H9 (cell line): ENCODE measurements at regions not wholly inside any gene's neighbourhood (a gene's known extent, or its start where the extent isn't known, plus 50 kb on each side); places are given as distances from the start of the nearest gene placed in this dataset.

ENCODE experiments used
- DNase-seq: peaks from one replicate; pipeline ENCODE4 v3.0.0-alpha.2; 2017
- H2AFZ ChIP-seq: one replicate; pipeline ENCODE4 v1.6.1; 2013; ENCODE audit warnings: mild to moderate bottlenecking, low read length, control low read depth, moderate library complexity
- H2AK5ac ChIP-seq: 2 replicates; pipeline ENCODE4 v1.6.1; 2013; ENCODE audit warnings: low read length, control low read depth, mixed read lengths; ENCODE audit not compliant: insufficient read length
- H2BK120ac ChIP-seq: one replicate; pipeline ENCODE4 v1.6.1; 2013; ENCODE audit warnings: low read depth, mild to moderate bottlenecking, low read length, control low read depth, inconsistent platforms; ENCODE audit not compliant: poor library complexity, severe bottlenecking
- H2BK12ac ChIP-seq: 2 replicates; pipeline ENCODE4 v1.6.1; 2013; ENCODE audit warnings: low read length, control low read depth, mixed read lengths, low read depth; ENCODE audit not compliant: insufficient read length
- H2BK15ac ChIP-seq: 2 replicates; pipeline ENCODE4 v1.6.1; 2013; ENCODE audit warnings: low read depth, low read length, control low read depth
- H2BK20ac ChIP-seq: one replicate; pipeline ENCODE4 v1.6.1; 2013; ENCODE audit warnings: low read depth, mild to moderate bottlenecking, low read length, control low read depth, inconsistent platforms; ENCODE audit not compliant: poor library complexity, severe bottlenecking
- H2BK5ac ChIP-seq: 2 replicates; pipeline ENCODE4 v1.6.1; 2013; ENCODE audit warnings: low read length, control low read depth, mixed read lengths; ENCODE audit not compliant: insufficient read length
- H3K14ac ChIP-seq: 2 replicates; pipeline ENCODE4 v1.6.1; 2013; ENCODE audit warnings: low read length, control low read depth; ENCODE audit not compliant: insufficient read depth
- H3K18ac ChIP-seq: 2 replicates; pipeline ENCODE4 v1.6.1; 2013; ENCODE audit warnings: low read depth, mild to moderate bottlenecking, mixed read lengths, low read length, control low read depth; ENCODE audit not compliant: insufficient read length
- H3K23ac ChIP-seq: 2 replicates; pipeline ENCODE4 v1.6.1; 2013; ENCODE audit warnings: low read length, control low read depth, mixed read lengths, low read depth; ENCODE audit not compliant: insufficient read length
- H3K23me2 ChIP-seq: 2 replicates; pipeline ENCODE4 v1.6.1; 2013; ENCODE audit warnings: low read depth, mild to moderate bottlenecking, mixed read lengths, low read length, control low read depth; ENCODE audit not compliant: insufficient read length, poor library complexity, severe bottlenecking
- H3K27ac ChIP-seq: 2 replicates; pipeline ENCODE4 v1.5.1; 2013; ENCODE audit warnings: low read length, control low read depth, mixed read lengths, low read depth; ENCODE audit not compliant: insufficient read length
- H3K27me3 ChIP-seq: 2 replicates; pipeline ENCODE4 v1.6.1; 2013; ENCODE audit warnings: low read length, control low read depth, inconsistent platforms; ENCODE audit not compliant: insufficient read depth
- H3K4ac ChIP-seq: 2 replicates; pipeline ENCODE4 v1.6.1; 2013; ENCODE audit warnings: low read depth, mild to moderate bottlenecking, control low read depth, inconsistent platforms, low read length, moderate library complexity
- H3K4me1 ChIP-seq: 2 replicates; pipeline ENCODE4 v1.6.1; 2013; ENCODE audit warnings: low read length, control low read depth, inconsistent platforms; ENCODE audit not compliant: insufficient read depth
- H3K4me2 ChIP-seq: 2 replicates; pipeline ENCODE4 v1.6.1; 2013; ENCODE audit warnings: low read length, control low read depth, mixed read lengths; ENCODE audit not compliant: insufficient read length, insufficient read depth
- H3K56ac ChIP-seq: 2 replicates; pipeline ENCODE4 v1.6.1; 2013; ENCODE audit warnings: low read depth, mild to moderate bottlenecking, mixed read lengths, low read length, control low read depth; ENCODE audit not compliant: insufficient read length
- H3K79me1 ChIP-seq: 2 replicates; pipeline ENCODE4 v1.6.1; 2013; ENCODE audit warnings: low read depth, mild to moderate bottlenecking, moderate library complexity, low read length, control low read depth, inconsistent platforms; ENCODE audit not compliant: insufficient read depth, poor library complexity, severe bottlenecking
- H3K79me2 ChIP-seq: 2 replicates; pipeline ENCODE4 v1.6.1; 2013; ENCODE audit warnings: low read length, control low read depth, inconsistent platforms; ENCODE audit not compliant: insufficient read depth
- H3K9ac ChIP-seq: 2 replicates; pipeline ENCODE4 v1.6.1; 2013; ENCODE audit warnings: low read length, control low read depth, mixed read lengths; ENCODE audit not compliant: insufficient read length; ENCODE audit errors: extremely low read depth
- H3K9me3 ChIP-seq: one replicate; pipeline ENCODE4 v1.6.1; 2013; ENCODE audit warnings: low read depth, low read length, inconsistent platforms; ENCODE audit not compliant: control insufficient read depth
- H3T11ph ChIP-seq: one replicate; pipeline ENCODE4 v1.6.1; 2013; ENCODE audit warnings: mild to moderate bottlenecking, low read length, control low read depth, inconsistent platforms
- H4K20me1 ChIP-seq: one replicate; pipeline ENCODE4 v1.6.1; 2013; ENCODE audit not compliant: control insufficient read depth, insufficient read length, insufficient read depth
- H4K5ac ChIP-seq: 2 replicates; pipeline ENCODE4 v1.6.1; 2013; ENCODE audit warnings: low read depth, mild to moderate bottlenecking, mixed read lengths, low read length, control low read depth; ENCODE audit not compliant: insufficient read length
- H4K8ac ChIP-seq: replicated peaks from 2 replicates; pipeline ENCODE4 v1.6.1; 2013; ENCODE audit warnings: low read length, control low read depth, mixed read lengths, low read depth; ENCODE audit not compliant: insufficient read length
- H4K91ac ChIP-seq: 2 replicates; pipeline ENCODE4 v1.6.1; 2013; ENCODE audit warnings: low read depth, mild to moderate bottlenecking, moderate library complexity, mixed read lengths, low read length, control low read depth; ENCODE audit not compliant: insufficient read length
- H3K27ac Mint-ChIP-seq, 3 experiments: 2 replicates in 2 of 3; 3 replicates in 1 of 3; pipeline ENCODE4 v1.8.0; 2020 to 2021; ENCODE audit warnings: mixed read lengths in 3 of 3, mild to moderate bottlenecking in 1 of 3, moderate library complexity in 1 of 3
- H3K27me3 Mint-ChIP-seq: 2 replicates; pipeline ENCODE4 v1.8.0; 2021; ENCODE audit warnings: low read depth, mild to moderate bottlenecking, moderate library complexity, mixed read lengths
- H3K36me3 Mint-ChIP-seq, 3 experiments: 2 replicates in 2 of 3; 3 replicates in 1 of 3; pipeline ENCODE4 v1.8.0; 2020 to 2021; ENCODE audit warnings: low read depth in 3 of 3, mixed read lengths in 3 of 3; ENCODE audit not compliant: insufficient read depth in 1 of 3
- H3K4me1 Mint-ChIP-seq, 2 experiments: 2 replicates each; pipeline ENCODE4 v1.8.0; 2020; ENCODE audit warnings: mixed read lengths in 2 of 2
- H3K4me3 Mint-ChIP-seq, 2 experiments: 2 replicates in 1 of 2; 3 replicates in 1 of 2; pipeline ENCODE4 v1.8.0; 2020 to 2021; ENCODE audit warnings: mild to moderate bottlenecking in 2 of 2, mixed read lengths in 2 of 2, moderate library complexity in 1 of 2
- H3K9me3 Mint-ChIP-seq, 2 experiments: 2 replicates in 1 of 2; 3 replicates in 1 of 2; pipeline ENCODE4 v1.8.0; 2020; ENCODE audit warnings: mild to moderate bottlenecking in 2 of 2, mixed read lengths in 2 of 2, moderate library complexity in 1 of 2
- TF ChIP-seq, protein P1 (sequence below): fragments of 200-600 bp; sonication (generic); conservative IDR thresholded peaks from 3 replicates; pipeline ENCODE4 v1.8.0; 2021; ENCODE audit warnings: antibody characterized with exemption, mild to moderate bottlenecking

DNA sequence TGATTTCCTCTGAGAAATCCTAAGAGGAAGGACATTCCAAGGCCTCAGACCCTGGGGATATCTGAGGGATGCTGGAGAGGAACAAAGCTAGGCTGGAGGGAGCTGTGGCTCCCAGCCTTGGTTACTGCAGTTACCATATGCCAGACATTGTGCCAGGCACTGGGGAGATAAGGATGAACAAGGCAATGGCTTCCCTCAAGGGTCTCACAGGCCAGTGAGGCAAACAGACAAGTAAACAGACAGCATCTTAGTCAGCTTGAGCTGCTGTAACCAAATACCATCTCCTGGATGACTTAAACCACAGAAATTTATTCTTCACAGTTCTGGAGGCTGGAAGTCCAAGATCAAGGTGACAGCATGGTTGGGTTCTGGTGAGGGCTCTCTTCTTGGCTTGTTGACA is 91.8 kb downstream of the SKA1 start:
- Histone ChIP-seq H2BK15ac (no peak overlapping the region), H3K27ac (no peak overlapping the region), H3K23ac (no peak overlapping the region), H3K9me3 (no peaks in the 10 kb centered on the region), H3K79me1 (no peaks in the 10 kb centered on the region), H3K14ac (no peak overlapping the region), H2BK20ac (no peak overlapping the region), H3K79me2 (no peaks in the 10 kb centered on the region), H4K91ac (no peak overlapping the region), H3K27me3 (no peaks in the 10 kb centered on the region), H4K8ac (no peak overlapping the region), H2BK5ac (no peak overlapping the region), H3K4me2 (no peak overlapping the region), H2AFZ (no peak overlapping the region), H4K5ac (no peak overlapping the region), H3K18ac (no peak overlapping the region), H2BK12ac (no peak overlapping the region), H3K4me1 (no peaks in the 10 kb centered on the region), H4K20me1 (no peaks in the 10 kb centered on the region), H2BK120ac (no peak overlapping the region), H3K56ac (no peak overlapping the region), H3K9ac (no peak overlapping the region), H3K4ac (no peak overlapping the region), H3K23me2 (no peaks in the 10 kb centered on the region), H2AK5ac (no peak overlapping the region), H3T11ph (no peak overlapping the region)
- Mint-ChIP-seq H3K4me3 (no peak overlapping the region), H3K9me3 (no peaks in the 10 kb centered on the region), H3K4me1 (no peaks in the 10 kb centered on the region), H3K27ac (no peak overlapping the region), H3K36me3 (no peaks in the 10 kb centered on the region), H3K27me3 (no peaks in the 10 kb centered on the region; the same call in 1 of the 2 replicates)
- no peak for DNase-seq
- TF ChIP-seq, protein P1, sequence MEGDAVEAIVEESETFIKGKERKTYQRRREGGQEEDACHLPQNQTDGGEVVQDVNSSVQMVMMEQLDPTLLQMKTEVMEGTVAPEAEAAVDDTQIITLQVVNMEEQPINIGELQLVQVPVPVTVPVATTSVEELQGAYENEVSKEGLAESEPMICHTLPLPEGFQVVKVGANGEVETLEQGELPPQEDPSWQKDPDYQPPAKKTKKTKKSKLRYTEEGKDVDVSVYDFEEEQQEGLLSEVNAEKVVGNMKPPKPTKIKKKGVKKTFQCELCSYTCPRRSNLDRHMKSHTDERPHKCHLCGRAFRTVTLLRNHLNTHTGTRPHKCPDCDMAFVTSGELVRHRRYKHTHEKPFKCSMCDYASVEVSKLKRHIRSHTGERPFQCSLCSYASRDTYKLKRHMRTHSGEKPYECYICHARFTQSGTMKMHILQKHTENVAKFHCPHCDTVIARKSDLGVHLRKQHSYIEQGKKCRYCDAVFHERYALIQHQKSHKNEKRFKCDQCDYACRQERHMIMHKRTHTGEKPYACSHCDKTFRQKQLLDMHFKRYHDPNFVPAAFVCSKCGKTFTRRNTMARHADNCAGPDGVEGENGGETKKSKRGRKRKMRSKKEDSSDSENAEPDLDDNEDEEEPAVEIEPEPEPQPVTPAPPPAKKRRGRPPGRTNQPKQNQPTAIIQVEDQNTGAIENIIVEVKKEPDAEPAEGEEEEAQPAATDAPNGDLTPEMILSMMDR, result no peak
